ENCODE measurements at regions not wholly inside any gene's neighbourhood (a gene's known extent, or its start where the extent isn't known, plus 50 kb on each side); places are given as distances from the start of the nearest gene placed in this dataset.

DNA sequence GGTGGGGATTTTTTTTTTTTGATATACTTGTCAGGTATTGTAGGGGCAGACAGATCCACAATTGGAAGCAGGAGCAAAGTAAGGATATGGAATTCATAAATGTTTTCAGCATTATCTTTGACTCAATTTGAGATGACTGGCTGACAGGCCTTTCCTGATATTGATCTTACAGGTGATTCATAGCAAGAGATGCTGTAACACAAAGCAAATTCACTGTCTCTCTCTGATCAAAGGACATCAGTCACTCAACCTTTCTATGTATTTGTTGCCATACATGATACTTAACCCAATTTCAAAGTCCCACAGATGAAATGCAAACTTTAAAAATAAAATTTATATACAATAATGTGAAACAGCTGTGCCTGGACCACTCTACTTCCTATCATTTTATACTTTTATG is 1506.9 kb downstream of the AACS start:
- no peak overlapping the region for H3K23ac ChIP-seq (ENCODE audit: insufficient read length, low read depth, low read length)
- peaks cover 12 to 13% of the 10 kb centered on the region in 2 experiments; a peak in 4 of 5 replicates for H3K9me3 Mint-ChIP-seq
- H2BK120ac ChIP-seq (ENCODE audit: low read depth, low read length, poor library complexity, severe bottlenecking): no peak overlapping the region
- no peak overlapping the region for H2BK12ac ChIP-seq (ENCODE audit: insufficient read length, low read depth, low read length)
- TF ChIP-seq, protein P1, sequence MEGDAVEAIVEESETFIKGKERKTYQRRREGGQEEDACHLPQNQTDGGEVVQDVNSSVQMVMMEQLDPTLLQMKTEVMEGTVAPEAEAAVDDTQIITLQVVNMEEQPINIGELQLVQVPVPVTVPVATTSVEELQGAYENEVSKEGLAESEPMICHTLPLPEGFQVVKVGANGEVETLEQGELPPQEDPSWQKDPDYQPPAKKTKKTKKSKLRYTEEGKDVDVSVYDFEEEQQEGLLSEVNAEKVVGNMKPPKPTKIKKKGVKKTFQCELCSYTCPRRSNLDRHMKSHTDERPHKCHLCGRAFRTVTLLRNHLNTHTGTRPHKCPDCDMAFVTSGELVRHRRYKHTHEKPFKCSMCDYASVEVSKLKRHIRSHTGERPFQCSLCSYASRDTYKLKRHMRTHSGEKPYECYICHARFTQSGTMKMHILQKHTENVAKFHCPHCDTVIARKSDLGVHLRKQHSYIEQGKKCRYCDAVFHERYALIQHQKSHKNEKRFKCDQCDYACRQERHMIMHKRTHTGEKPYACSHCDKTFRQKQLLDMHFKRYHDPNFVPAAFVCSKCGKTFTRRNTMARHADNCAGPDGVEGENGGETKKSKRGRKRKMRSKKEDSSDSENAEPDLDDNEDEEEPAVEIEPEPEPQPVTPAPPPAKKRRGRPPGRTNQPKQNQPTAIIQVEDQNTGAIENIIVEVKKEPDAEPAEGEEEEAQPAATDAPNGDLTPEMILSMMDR (conservative IDR thresholded peaks at IDR 0.05): no peak
- H3K4me1 Mint-ChIP-seq: peaks cover 0 to 3% of the 10 kb centered on the region in 2 experiments; a peak in 1 of 4 replicates
- no peak overlapping the region for H3T11ph ChIP-seq (ENCODE audit: low read length)
- DNase-seq: no peak
- no peak overlapping the region for H2BK20ac ChIP-seq (ENCODE audit: low read depth, low read length, poor library complexity, severe bottlenecking)
- H3K27me3 ChIP-seq (ENCODE audit: insufficient read depth, low read length): no peaks in the 10 kb centered on the region
- H3K4me3 Mint-ChIP-seq: no peak overlapping the region
- no peak overlapping the region for H4K5ac ChIP-seq (ENCODE audit: insufficient read length, low read depth, low read length)
- H4K20me1 ChIP-seq (ENCODE audit: control insufficient read depth, insufficient read depth, insufficient read length): no peaks in the 10 kb centered on the region
- no peak overlapping the region for H3K9ac ChIP-seq (ENCODE audit: extremely low read depth, insufficient read length, low read length)
- H3K9me3 ChIP-seq (ENCODE audit: control insufficient read depth, low read depth, low read length): no peaks in the 10 kb centered on the region
- no peaks in the 10 kb centered on the region for H3K79me2 ChIP-seq (ENCODE audit: insufficient read depth, low read length)
- H3K36me3 Mint-ChIP-seq (ENCODE audit: insufficient read depth in 1 of 3, low read depth in 3 of 3): peaks cover 0 to 11% (median 2%) of the 10 kb centered on the region in 3 experiments; a peak in 3 of 7 replicates
- no peak overlapping the region for H4K91ac ChIP-seq (ENCODE audit: insufficient read length, low read depth, low read length)
- H2BK5ac ChIP-seq (ENCODE audit: insufficient read length, low read length): no peak overlapping the region
- no peaks in the 10 kb centered on the region for H3K23me2 ChIP-seq (ENCODE audit: insufficient read length, low read depth, low read length, poor library complexity, severe bottlenecking)
- H2AFZ ChIP-seq (ENCODE audit: low read length): no peak overlapping the region
- no peak overlapping the region for H3K27ac ChIP-seq (ENCODE audit: insufficient read length, low read depth, low read length)
- H2AK5ac ChIP-seq (ENCODE audit: insufficient read length, low read length): no peak overlapping the region
- H3K4ac ChIP-seq (ENCODE audit: low read depth, low read length): no peak overlapping the region
- no peak overlapping the region for H3K56ac ChIP-seq (ENCODE audit: insufficient read length, low read depth, low read length)
- no peak overlapping the region for H3K18ac ChIP-seq (ENCODE audit: insufficient read length, low read depth, low read length)
- no peak overlapping the region for H3K14ac ChIP-seq (ENCODE audit: insufficient read depth, low read length)
- no peaks in the 10 kb centered on the region for H3K79me1 ChIP-seq (ENCODE audit: insufficient read depth, low read depth, low read length, poor library complexity, severe bottlenecking)
- no peak overlapping the region for H4K8ac ChIP-seq (replicated peaks; ENCODE audit: insufficient read length, low read depth, low read length)
- no peak overlapping the region for H3K27ac Mint-ChIP-seq
- H3K4me1 ChIP-seq (ENCODE audit: insufficient read depth, low read length): no peaks in the 10 kb centered on the region
- no peak overlapping the region for H3K4me2 ChIP-seq (ENCODE audit: insufficient read depth, insufficient read length, low read length)
- H2BK15ac ChIP-seq (ENCODE audit: low read depth, low read length): no peak overlapping the region
- H3K27me3 Mint-ChIP-seq (ENCODE audit: low read depth): no peaks in the 10 kb centered on the region

All from H9 (cell line).